ENCODE measurements at regions not wholly inside any gene's neighbourhood (a gene's known extent, or its start where the extent isn't known, plus 50 kb on each side); places are given as distances from the start of the nearest gene placed in this dataset.

- intact Hi-C loops (cut with DNase I; ENCODE audit: low total_unique reads) = no loop called here
- Histone ChIP-seq H3K9me3 (no peaks in the 10 kb centered on the region), H3K36me3 (no peaks in the 10 kb centered on the region), H3K27me3 (peaks cover 0 to 8% of the 10 kb centered on the region in 2 donors), H3K27ac (no peak overlapping the region), H3K4me3 (no peak overlapping the region), H3K4me1 (no peaks in the 10 kb centered on the region)
- TF ChIP-seq POLR2AphosphoS5 (IDR thresholded peaks at IDR 0.05) (no peak), CTCF (IDR thresholded peaks at IDR 0.05) (no peak), POLR2A (IDR thresholded peaks at IDR 0.05) (no peak)
- no peak for DNase-seq (ENCODE audit: low spot score in 2 of 2)
Observed at GRCh38 chrX:42107495-42108488, 184.4 kb upstream of the CASK start.

- DNase-seq (ENCODE audit: low spot score in 2 of 2) = no peak
- no peak overlapping the region for H3K4me3 ChIP-seq
- intact Hi-C loops (cut with DNase I; ENCODE audit: low total_unique reads) = no loop called here
- H3K27ac ChIP-seq = no peak overlapping the region
- H3K9me3 ChIP-seq = no peaks in the 10 kb centered on the region
- H3K27me3 ChIP-seq = peaks cover 0 to 15% of the 10 kb centered on the region in 2 donors
- H3K4me1 ChIP-seq = no peaks in the 10 kb centered on the region
- TF ChIP-seq POLR2AphosphoS5 (IDR thresholded peaks at IDR 0.05) (no peak), POLR2A (IDR thresholded peaks at IDR 0.05) (no peak), CTCF (IDR thresholded peaks at IDR 0.05) (no peak)
- no peaks in the 10 kb centered on the region for H3K36me3 ChIP-seq
Observed at GRCh38 chrX:42106556-42106955, 183.2 kb upstream of the CASK start.

- no peak overlapping the region for H3K4me3 ChIP-seq
- no peaks in the 10 kb centered on the region for H3K9me3 ChIP-seq
- H3K36me3 ChIP-seq = no peaks in the 10 kb centered on the region
- intact Hi-C loops (cut with DNase I; ENCODE audit: low total_unique reads) = no loop called here
- no peak for DNase-seq (ENCODE audit: low spot score in 2 of 2)
- H3K27ac ChIP-seq = no peak overlapping the region
- no peak for TF ChIP-seq CTCF (IDR thresholded peaks at IDR 0.05)
- TF ChIP-seq POLR2AphosphoS5 (IDR thresholded peaks at IDR 0.05) = no peak
- no peak for TF ChIP-seq POLR2A (IDR thresholded peaks at IDR 0.05)
- H3K27me3 ChIP-seq = peaks cover 0 to 35% of the 10 kb centered on the region in 2 donors
- no peaks in the 10 kb centered on the region for H3K4me1 ChIP-seq
Observed at GRCh38 chrX:42102586-42103282, 179.4 kb upstream of the CASK start.

GRCh38 chrX:42098900-42099299 is 175.5 kb upstream of the CASK start:
- Histone ChIP-seq H3K27me3 (peaks cover 0 to 40% of the 10 kb centered on the region in 2 donors), H3K9me3 (no peaks in the 10 kb centered on the region), H3K36me3 (no peaks in the 10 kb centered on the region), H3K27ac (no peak overlapping the region), H3K4me1 (no peaks in the 10 kb centered on the region), H3K4me3 (no peak overlapping the region)
- no peak for DNase-seq (ENCODE audit: low spot score in 2 of 2)
- no peak for TF ChIP-seq POLR2AphosphoS5 (IDR thresholded peaks at IDR 0.05)
- intact Hi-C loops (cut with DNase I; ENCODE audit: low total_unique reads) = no loop called here

- Histone ChIP-seq H3K4me1 (no peaks in the 10 kb centered on the region), H3K27me3 (peaks cover 0 to 44% of the 10 kb centered on the region in 2 donors), H3K36me3 (no peaks in the 10 kb centered on the region), H3K4me3 (no peak overlapping the region), H3K9me3 (no peaks in the 10 kb centered on the region), H3K27ac (no peak overlapping the region)
- intact Hi-C loops (cut with DNase I; ENCODE audit: low total_unique reads) = no loop called here
- no peak for DNase-seq (ENCODE audit: low spot score in 2 of 2)
- TF ChIP-seq POLR2AphosphoS5 (IDR thresholded peaks at IDR 0.05) = no peak
- no peak for TF ChIP-seq CTCF (IDR thresholded peaks at IDR 0.05)
- TF ChIP-seq POLR2A (IDR thresholded peaks at IDR 0.05) = no peak
Observed at GRCh38 chrX:42097486-42097885, 174.1 kb upstream of the CASK start.
